ENCODE measurements at regions not wholly inside any gene's neighbourhood (a gene's known extent, or its start where the extent isn't known, plus 50 kb on each side); places are given as distances from the start of the nearest gene placed in this dataset.

- no peaks in the 10 kb centered on the region for H3K23me2 ChIP-seq (ENCODE audit: insufficient read length, low read depth, low read length, poor library complexity, severe bottlenecking)
- DNase-seq = no peak
- no peak overlapping the region for H3K27ac ChIP-seq (ENCODE audit: insufficient read length, low read depth, low read length)
- no peak overlapping the region for H2BK20ac ChIP-seq (ENCODE audit: low read depth, low read length, poor library complexity, severe bottlenecking)
- no peak overlapping the region for H2BK12ac ChIP-seq (ENCODE audit: insufficient read length, low read depth, low read length)
- no peak overlapping the region for H3K14ac ChIP-seq (ENCODE audit: insufficient read depth, low read length)
- H2BK120ac ChIP-seq (ENCODE audit: low read depth, low read length, poor library complexity, severe bottlenecking) = no peak overlapping the region
- no peaks in the 10 kb centered on the region for H3K79me1 ChIP-seq (ENCODE audit: insufficient read depth, low read depth, low read length, poor library complexity, severe bottlenecking)
- no peaks in the 10 kb centered on the region for H4K20me1 ChIP-seq (ENCODE audit: control insufficient read depth, insufficient read depth, insufficient read length)
- no peak overlapping the region for H3K4me3 Mint-ChIP-seq
- H3K27ac Mint-ChIP-seq = no peak overlapping the region
- peaks cover 0 to 4% of the 10 kb centered on the region in 2 experiments; a peak in 3 of 5 replicates for H3K9me3 Mint-ChIP-seq
- H2AFZ ChIP-seq (ENCODE audit: low read length) = no peak overlapping the region
- H3T11ph ChIP-seq (ENCODE audit: low read length) = no peak overlapping the region
- H3K27me3 Mint-ChIP-seq (ENCODE audit: low read depth) = peaks cover 3% of the 10 kb centered on the region
- H3K79me2 ChIP-seq (ENCODE audit: insufficient read depth, low read length) = no peaks in the 10 kb centered on the region; the same call in 1 of the 2 replicates
- H3K4me1 ChIP-seq (ENCODE audit: insufficient read depth, low read length) = no peaks in the 10 kb centered on the region
- H3K18ac ChIP-seq (ENCODE audit: insufficient read length, low read depth, low read length) = no peak overlapping the region
- H3K56ac ChIP-seq (ENCODE audit: insufficient read length, low read depth, low read length) = no peak overlapping the region
- H3K4ac ChIP-seq (ENCODE audit: low read depth, low read length) = no peak overlapping the region
- H4K5ac ChIP-seq (ENCODE audit: insufficient read length, low read depth, low read length) = no peak overlapping the region
- TF ChIP-seq, protein P1, sequence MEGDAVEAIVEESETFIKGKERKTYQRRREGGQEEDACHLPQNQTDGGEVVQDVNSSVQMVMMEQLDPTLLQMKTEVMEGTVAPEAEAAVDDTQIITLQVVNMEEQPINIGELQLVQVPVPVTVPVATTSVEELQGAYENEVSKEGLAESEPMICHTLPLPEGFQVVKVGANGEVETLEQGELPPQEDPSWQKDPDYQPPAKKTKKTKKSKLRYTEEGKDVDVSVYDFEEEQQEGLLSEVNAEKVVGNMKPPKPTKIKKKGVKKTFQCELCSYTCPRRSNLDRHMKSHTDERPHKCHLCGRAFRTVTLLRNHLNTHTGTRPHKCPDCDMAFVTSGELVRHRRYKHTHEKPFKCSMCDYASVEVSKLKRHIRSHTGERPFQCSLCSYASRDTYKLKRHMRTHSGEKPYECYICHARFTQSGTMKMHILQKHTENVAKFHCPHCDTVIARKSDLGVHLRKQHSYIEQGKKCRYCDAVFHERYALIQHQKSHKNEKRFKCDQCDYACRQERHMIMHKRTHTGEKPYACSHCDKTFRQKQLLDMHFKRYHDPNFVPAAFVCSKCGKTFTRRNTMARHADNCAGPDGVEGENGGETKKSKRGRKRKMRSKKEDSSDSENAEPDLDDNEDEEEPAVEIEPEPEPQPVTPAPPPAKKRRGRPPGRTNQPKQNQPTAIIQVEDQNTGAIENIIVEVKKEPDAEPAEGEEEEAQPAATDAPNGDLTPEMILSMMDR (conservative IDR thresholded peaks at IDR 0.05) = no peak
- no CpG with 5 or more reads among the region's 16 CpGs for whole genome bisulfite sequencing (ENCODE audit: extremely low coverage, insufficient read length, low lambda C conversion rate)
- no peaks in the 10 kb centered on the region; a peak in 2 of 7 replicates for H3K36me3 Mint-ChIP-seq (ENCODE audit: insufficient read depth in 1 of 3, low read depth in 3 of 3)
- H3K4me1 Mint-ChIP-seq = peaks cover 4 to 9% of the 10 kb centered on the region in 2 experiments
- no peak overlapping the region for H4K91ac ChIP-seq (ENCODE audit: insufficient read length, low read depth, low read length)
- no peak overlapping the region for H3K23ac ChIP-seq (ENCODE audit: insufficient read length, low read depth, low read length)
- H3K4me2 ChIP-seq (ENCODE audit: insufficient read depth, insufficient read length, low read length) = no peak overlapping the region
- H3K9me3 ChIP-seq (ENCODE audit: control insufficient read depth, low read depth, low read length) = no peaks in the 10 kb centered on the region
- no peak overlapping the region for H4K8ac ChIP-seq (replicated peaks; ENCODE audit: insufficient read length, low read depth, low read length)
- H2BK15ac ChIP-seq (ENCODE audit: low read depth, low read length) = no peak overlapping the region
- H2BK5ac ChIP-seq (ENCODE audit: insufficient read length, low read length) = no peak overlapping the region
- no peaks in the 10 kb centered on the region for H3K27me3 ChIP-seq (ENCODE audit: insufficient read depth, low read length)
- no peak overlapping the region for H2AK5ac ChIP-seq (ENCODE audit: insufficient read length, low read length)
- no peak overlapping the region for H3K9ac ChIP-seq (ENCODE audit: extremely low read depth, insufficient read length, low read length)
These were observed 352.4 kb downstream of the TCERG1L start for GRCh38 chr10:130958981-130959751.

Data from H9 (cell line).